OCI-LY7 (cell line): ENCODE measurements at regions not wholly inside any gene's neighbourhood (a gene's known extent, or its start where the extent isn't known, plus 50 kb on each side); places are given as distances from the start of the nearest gene placed in this dataset.

ENCODE experiments used
- BruUV-seq: library from RNA; stranded (reverse); fragments of 400-500 nt; replicated peaks from 2 replicates; lab custom pipeline; 2021; lab: Mats Ljungman, UMichigan
- CTCF ChIA-PET: fragments of 300-600 bp; sonication (Branson Sonifier 250); formaldehyde crosslinking; loops from one replicate; lab custom pipeline; 2022; ENCODE audit warnings: antibody characterized with exemption; ENCODE audit not compliant: unreplicated experiment; lab: Charles Lee
- POLR2A ChIA-PET: fragments of 300-600 bp; sonication (Branson Sonifier 250); formaldehyde crosslinking; loops from one replicate; lab custom pipeline; 2022; ENCODE audit warnings: antibody characterized with exemption; lab: Charles Lee
- DNase-seq: peaks from one replicate; pipeline ENCODE4 v3.0.0-alpha.2; 2015; ENCODE audit warnings: low spot score
- H2AFZ ChIP-seq: fragments of 200-600 bp; sonication (generic), shearing (Covaris generic); 2 replicates; pipeline ENCODE4 v1.6.1; 2014; ENCODE audit warnings: mild to moderate bottlenecking, antibody characterized with exemption, low read length, moderate library complexity
- H3K27ac ChIP-seq: fragments of 200-600 bp; sonication (generic); 2 replicates; pipeline ENCODE4 v1.5.1; 2014; ENCODE audit warnings: mixed run types, low read depth, mild to moderate bottlenecking, moderate library complexity, low read length, inconsistent platforms; ENCODE audit not compliant: poor library complexity, severe bottlenecking
- H3K36me3 ChIP-seq: fragments of 200-600 bp; sonication (generic); 2 replicates; pipeline ENCODE4 v1.6.1; 2014; ENCODE audit warnings: mild to moderate bottlenecking, antibody characterized with exemption, low read length, moderate library complexity, mixed read lengths; ENCODE audit not compliant: insufficient read depth
- H3K4me1 ChIP-seq: fragments of 200-600 bp; sonication (generic); 2 replicates; pipeline ENCODE4 v1.5.1; 2014; ENCODE audit warnings: mild to moderate bottlenecking, low read length; ENCODE audit not compliant: insufficient read depth, poor library complexity, severe bottlenecking
- H3K4me2 ChIP-seq: fragments of 200-600 bp; sonication (generic); 2 replicates; pipeline ENCODE4 v1.6.1; 2014; ENCODE audit warnings: mild to moderate bottlenecking, low read length
- H3K4me3 ChIP-seq: fragments of 200-600 bp; sonication (generic); 2 replicates; pipeline ENCODE4 v1.5.1; 2014; ENCODE audit warnings: mild to moderate bottlenecking, low read depth, low read length; ENCODE audit not compliant: poor library complexity, severe bottlenecking
- H3K79me2 ChIP-seq: fragments of 200-600 bp; sonication (generic); 2 replicates; pipeline ENCODE4 v1.6.1; 2016; ENCODE audit warnings: low read depth, mild to moderate bottlenecking, low read length, moderate library complexity, mixed read lengths; ENCODE audit not compliant: insufficient read depth
- H3K9me2 ChIP-seq: fragments of 200-600 bp; sonication (generic); 2 replicates; pipeline ENCODE4 v1.6.1; 2016; ENCODE audit warnings: mild to moderate bottlenecking, low read length, mixed read lengths; ENCODE audit not compliant: insufficient read depth
- H3K9me3 ChIP-seq: fragments of 200-600 bp; sonication (generic); 2 replicates; pipeline ENCODE4 v1.6.1; 2014; ENCODE audit warnings: mild to moderate bottlenecking, mixed run types, low read length, mixed read lengths
- H4K20me1 ChIP-seq: fragments of 200-600 bp; sonication (generic); 2 replicates; pipeline ENCODE4 v1.6.1; 2014; ENCODE audit warnings: mild to moderate bottlenecking, antibody characterized with exemption, low read length, moderate library complexity, mixed read lengths; ENCODE audit not compliant: insufficient read depth
- EZH2phosphoT487 ChIP-seq: fragments of 200-600 bp; sonication (generic); IDR thresholded peaks from 2 replicates; pipeline ENCODE4 v1.6.1; 2018; ENCODE audit warnings: low read depth, borderline replicate concordance, mild to moderate bottlenecking, mixed run types, antibody characterized with exemption, low read length, moderate library complexity, mixed read lengths
- intact Hi-C: fragments of 100-400 bp; cut with micrococcal nuclease; formaldehyde crosslinking; loops from one replicate; pipeline ENCODE4 v1.10.0; 2022; ENCODE audit not compliant: unreplicated experiment
- TF ChIP-seq, protein P1 (sequence below): fragments of 200-600 bp; sonication (generic); conservative IDR thresholded peaks from 2 replicates; pipeline ENCODE4 v1.5.1; 2014; ENCODE audit warnings: mild to moderate bottlenecking, antibody characterized with exemption, low read length, moderate library complexity, mixed read lengths

DNA sequence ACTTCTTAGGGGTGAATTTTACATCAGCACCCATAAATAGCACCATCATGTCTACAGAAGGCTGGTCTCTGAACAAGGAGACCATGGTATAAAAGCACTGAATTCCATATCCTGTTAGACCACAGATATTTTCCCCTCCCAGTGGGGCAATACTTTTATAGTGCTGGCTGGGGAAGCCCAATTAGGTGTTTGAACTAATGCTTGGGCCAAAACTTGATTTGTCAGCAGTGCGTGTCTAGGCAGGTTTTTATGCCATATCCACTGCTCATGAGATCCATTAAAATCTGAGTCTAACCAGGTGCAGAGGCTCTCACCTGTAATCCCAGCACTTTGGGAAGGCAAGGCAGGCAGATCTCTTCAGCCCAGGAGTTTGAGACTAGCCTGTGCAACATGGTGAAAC is 623.0 kb downstream of the NPHP4 start:
- H3K9me2 ChIP-seq, result no peaks in the 10 kb centered on the region
- no peak for TF ChIP-seq EZH2phosphoT487
- TF ChIP-seq, protein P1, sequence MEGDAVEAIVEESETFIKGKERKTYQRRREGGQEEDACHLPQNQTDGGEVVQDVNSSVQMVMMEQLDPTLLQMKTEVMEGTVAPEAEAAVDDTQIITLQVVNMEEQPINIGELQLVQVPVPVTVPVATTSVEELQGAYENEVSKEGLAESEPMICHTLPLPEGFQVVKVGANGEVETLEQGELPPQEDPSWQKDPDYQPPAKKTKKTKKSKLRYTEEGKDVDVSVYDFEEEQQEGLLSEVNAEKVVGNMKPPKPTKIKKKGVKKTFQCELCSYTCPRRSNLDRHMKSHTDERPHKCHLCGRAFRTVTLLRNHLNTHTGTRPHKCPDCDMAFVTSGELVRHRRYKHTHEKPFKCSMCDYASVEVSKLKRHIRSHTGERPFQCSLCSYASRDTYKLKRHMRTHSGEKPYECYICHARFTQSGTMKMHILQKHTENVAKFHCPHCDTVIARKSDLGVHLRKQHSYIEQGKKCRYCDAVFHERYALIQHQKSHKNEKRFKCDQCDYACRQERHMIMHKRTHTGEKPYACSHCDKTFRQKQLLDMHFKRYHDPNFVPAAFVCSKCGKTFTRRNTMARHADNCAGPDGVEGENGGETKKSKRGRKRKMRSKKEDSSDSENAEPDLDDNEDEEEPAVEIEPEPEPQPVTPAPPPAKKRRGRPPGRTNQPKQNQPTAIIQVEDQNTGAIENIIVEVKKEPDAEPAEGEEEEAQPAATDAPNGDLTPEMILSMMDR, result no peak
- H3K79me2 ChIP-seq, result no peaks in the 10 kb centered on the region
- no peaks in the 10 kb centered on the region for H3K4me1 ChIP-seq
- intact Hi-C loops, result no loop called here
- H4K20me1 ChIP-seq, result no peaks in the 10 kb centered on the region
- H3K27ac ChIP-seq, result no peak overlapping the region
- ChIA-PET POLR2A (no interaction called here), CTCF (no interaction called here)
- no TSS peak for BruUV-seq
- no peak overlapping the region for H3K4me2 ChIP-seq
- no peak for DNase-seq
- H3K4me3 ChIP-seq, result no peak overlapping the region
- no peak overlapping the region for H2AFZ ChIP-seq
- 0 out of 2 replicates have a peak, but pooled peaks cover 7% of the 10 kb centered on the region for H3K9me3 ChIP-seq
- no peaks in the 10 kb centered on the region for H3K36me3 ChIP-seq

DNA sequence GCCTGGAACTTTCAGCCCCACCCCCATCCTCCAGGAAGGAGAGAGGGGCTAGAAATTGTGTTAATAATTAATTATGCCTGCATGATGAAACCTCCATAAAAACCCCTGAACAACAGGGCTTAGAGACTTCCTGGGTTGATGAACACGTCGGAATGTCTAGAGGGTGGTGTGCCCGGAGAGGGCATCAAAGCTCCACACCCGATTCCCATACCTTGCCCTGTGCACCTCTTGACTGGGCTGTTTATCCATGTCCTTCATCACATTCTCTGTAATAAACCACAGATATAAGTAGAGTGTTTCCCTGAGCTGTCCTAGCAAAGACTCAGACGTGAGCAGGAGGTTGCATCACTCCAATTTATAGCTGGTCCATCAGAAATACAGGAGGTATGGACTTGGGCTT is 624.0 kb downstream of the NPHP4 start:
- TF ChIP-seq EZH2phosphoT487, result no peak
- TF ChIP-seq, protein P1, result no peak
- Histone ChIP-seq H3K79me2 (no peaks in the 10 kb centered on the region), H3K4me2 (no peak overlapping the region), H3K27ac (no peak overlapping the region), H3K4me1 (no peaks in the 10 kb centered on the region), H2AFZ (no peak overlapping the region), H4K20me1 (no peaks in the 10 kb centered on the region), H3K36me3 (no peaks in the 10 kb centered on the region), H3K9me3 (0 out of 2 replicates have a peak, but pooled peaks cover 3% of the 10 kb centered on the region), H3K4me3 (no peak overlapping the region), H3K9me2 (no peaks in the 10 kb centered on the region)
- no peak for DNase-seq
- intact Hi-C loops, result no loop called here
- ChIA-PET CTCF (no interaction called here), POLR2A (no interaction called here)
- no TSS peak for BruUV-seq

DNA sequence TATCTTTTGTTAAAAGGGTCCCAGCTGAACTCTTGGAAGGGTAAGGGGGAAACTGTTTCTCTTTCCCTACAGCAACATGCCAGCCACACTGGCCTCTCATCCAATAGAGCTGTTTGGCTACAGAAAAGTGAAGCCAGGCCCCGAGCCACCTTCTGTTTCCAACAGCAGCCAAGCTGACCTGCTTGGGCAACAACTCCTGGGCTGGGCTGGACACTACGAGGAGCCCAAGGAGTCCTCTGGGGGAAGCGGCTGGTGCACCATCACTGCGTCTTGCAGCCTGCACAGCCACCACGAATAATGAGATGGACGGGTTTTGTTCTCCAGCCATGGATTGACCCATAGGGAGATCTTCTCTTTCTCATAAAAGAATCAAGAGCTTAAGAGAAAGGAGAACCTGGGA is 624.9 kb downstream of the NPHP4 start:
- no peak overlapping the region for H2AFZ ChIP-seq
- intact Hi-C loops, result no loop called here
- BruUV-seq, result no TSS peak
- TF ChIP-seq, protein P1, result no peak
- no peak for TF ChIP-seq EZH2phosphoT487
- H3K4me2 ChIP-seq, result no peak overlapping the region
- H3K9me2 ChIP-seq, result no peaks in the 10 kb centered on the region
- CTCF ChIA-PET, result no interaction called here
- H3K4me1 ChIP-seq, result no peaks in the 10 kb centered on the region
- H3K27ac ChIP-seq, result no peak overlapping the region
- H3K4me3 ChIP-seq, result no peak overlapping the region
- no peaks in the 10 kb centered on the region for H3K9me3 ChIP-seq
- POLR2A ChIA-PET, result no interaction called here
- no peak for DNase-seq
- no peaks in the 10 kb centered on the region for H4K20me1 ChIP-seq
- no peaks in the 10 kb centered on the region for H3K36me3 ChIP-seq
- H3K79me2 ChIP-seq, result no peaks in the 10 kb centered on the region
